Choroid plexus epithelial cell (primary cell): ENCODE measurements at regions not wholly inside any gene's neighbourhood (a gene's known extent, or its start where the extent isn't known, plus 50 kb on each side); places are given as distances from the start of the nearest gene placed in this dataset.

Experiments used
- DNase-seq: peaks from one replicate; pipeline ENCODE4 v3.0.0-alpha.2; 2010; ENCODE audit warnings: low read depth
- H3K4me3 ChIP-seq: 2 replicates; pipeline ENCODE4 v1.5.1; 2011; ENCODE audit warnings: low read depth, mild to moderate bottlenecking, control low read depth, low read length, moderate library complexity
- TF ChIP-seq, protein P1 (sequence below): conservative IDR thresholded peaks from 2 replicates; pipeline ENCODE4 v1.5.1; 2011; ENCODE audit warnings: low read depth, mild to moderate bottlenecking, control low read depth, inconsistent platforms, low read length, moderate library complexity

DNA sequence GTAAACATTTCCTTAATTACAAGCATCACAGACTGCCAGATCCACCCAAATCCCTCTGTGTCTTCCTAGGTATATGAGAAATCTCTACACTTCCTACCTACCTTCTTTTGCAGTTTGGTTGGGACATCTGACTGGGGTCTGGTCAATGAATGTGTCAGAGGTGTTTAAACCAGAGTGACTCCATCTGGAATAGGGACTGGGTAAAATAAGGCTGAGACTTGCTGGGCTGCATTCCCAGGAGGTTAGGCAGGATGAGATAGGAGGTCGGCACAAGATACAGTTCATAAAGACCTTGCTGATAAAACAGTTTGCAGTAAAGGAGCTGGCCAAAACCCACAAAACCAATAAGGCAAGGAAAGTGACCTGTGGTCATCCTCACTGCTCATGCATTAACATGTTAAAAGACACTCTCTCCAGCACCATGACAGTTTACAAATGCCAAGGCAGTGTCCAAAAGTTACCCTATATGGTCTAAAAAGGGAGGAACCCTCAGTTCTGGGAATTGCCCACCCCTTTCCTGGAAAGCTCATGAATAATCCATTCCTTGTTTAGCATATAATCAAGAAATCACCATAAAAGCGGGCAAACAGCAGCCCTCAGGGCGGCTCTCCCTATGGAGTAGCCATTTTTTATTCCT, 87.4 kb upstream of the BACE2 start:
- no peak overlapping the region for H3K4me3 ChIP-seq
- TF ChIP-seq, protein P1, sequence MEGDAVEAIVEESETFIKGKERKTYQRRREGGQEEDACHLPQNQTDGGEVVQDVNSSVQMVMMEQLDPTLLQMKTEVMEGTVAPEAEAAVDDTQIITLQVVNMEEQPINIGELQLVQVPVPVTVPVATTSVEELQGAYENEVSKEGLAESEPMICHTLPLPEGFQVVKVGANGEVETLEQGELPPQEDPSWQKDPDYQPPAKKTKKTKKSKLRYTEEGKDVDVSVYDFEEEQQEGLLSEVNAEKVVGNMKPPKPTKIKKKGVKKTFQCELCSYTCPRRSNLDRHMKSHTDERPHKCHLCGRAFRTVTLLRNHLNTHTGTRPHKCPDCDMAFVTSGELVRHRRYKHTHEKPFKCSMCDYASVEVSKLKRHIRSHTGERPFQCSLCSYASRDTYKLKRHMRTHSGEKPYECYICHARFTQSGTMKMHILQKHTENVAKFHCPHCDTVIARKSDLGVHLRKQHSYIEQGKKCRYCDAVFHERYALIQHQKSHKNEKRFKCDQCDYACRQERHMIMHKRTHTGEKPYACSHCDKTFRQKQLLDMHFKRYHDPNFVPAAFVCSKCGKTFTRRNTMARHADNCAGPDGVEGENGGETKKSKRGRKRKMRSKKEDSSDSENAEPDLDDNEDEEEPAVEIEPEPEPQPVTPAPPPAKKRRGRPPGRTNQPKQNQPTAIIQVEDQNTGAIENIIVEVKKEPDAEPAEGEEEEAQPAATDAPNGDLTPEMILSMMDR = no peak
- no peak for DNase-seq

DNA sequence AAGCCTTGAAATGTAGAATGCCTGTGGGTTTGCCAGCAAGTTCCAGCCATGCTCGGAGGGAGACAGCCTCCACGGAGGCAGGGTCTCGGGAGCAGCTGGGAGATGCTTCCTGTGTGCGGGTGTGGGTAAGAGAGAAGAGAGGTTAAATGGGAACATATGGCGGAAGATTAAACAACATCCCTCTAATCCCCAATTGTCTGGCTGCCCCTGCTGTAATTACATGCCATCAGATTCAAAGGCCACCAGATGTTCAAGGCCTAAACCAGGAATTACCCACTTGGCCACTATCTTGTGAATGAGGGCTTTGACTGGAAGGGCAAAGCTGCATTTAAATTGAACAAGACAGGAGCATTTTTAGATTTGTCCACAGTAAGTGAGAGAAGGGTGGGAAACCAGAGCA, 81.4 kb upstream of the BACE2 start:
- no peak overlapping the region for H3K4me3 ChIP-seq
- no peak for DNase-seq
- TF ChIP-seq, protein P1 = no peak

DNA sequence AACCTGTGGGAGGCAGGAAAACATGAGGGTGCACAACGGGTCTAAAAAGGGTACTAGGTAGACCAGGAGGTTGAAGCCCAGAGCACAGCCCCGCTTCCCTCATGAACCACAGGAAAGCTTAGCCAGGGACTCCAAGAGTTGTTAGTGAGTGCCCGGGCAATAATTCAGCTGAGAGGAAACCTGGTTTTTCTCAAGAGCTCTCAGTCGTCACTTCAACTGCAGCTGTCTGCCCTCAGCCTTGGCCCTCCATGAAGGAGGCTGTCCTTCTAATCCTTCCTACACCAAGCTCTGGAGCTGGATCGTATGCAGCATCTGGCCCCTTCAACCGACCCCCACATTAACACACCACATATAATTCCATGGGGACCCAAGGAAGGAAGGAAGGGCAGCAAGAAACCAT, 77.0 kb upstream of the BACE2 start:
- TF ChIP-seq, protein P1 = no peak
- no peak overlapping the region for H3K4me3 ChIP-seq

DNA sequence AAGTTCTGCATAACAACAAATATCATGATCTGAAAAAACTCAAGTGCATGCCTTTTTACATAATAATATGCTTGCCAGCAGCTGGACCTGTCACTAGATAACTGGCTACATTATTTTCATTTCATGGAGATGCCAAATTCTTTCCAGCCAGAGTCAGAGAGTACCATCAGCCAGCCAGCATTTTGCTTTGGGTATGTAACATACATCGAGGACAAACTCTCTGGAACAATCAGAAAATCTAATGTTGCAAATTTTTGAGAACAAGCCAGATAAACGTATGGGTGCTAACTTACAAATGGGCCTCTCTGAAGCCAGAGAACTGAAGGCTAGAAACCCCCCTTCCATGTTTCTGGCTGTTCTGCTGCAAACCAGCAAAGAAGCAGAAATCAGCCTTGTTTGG, 76.3 kb upstream of the BACE2 start:
- no peak for DNase-seq
- TF ChIP-seq, protein P1 = no peak
- no peak overlapping the region for H3K4me3 ChIP-seq

More for the DNA sequence above, 77.0 kb upstream of the BACE2 start:
- DNase-seq = no peak

DNA sequence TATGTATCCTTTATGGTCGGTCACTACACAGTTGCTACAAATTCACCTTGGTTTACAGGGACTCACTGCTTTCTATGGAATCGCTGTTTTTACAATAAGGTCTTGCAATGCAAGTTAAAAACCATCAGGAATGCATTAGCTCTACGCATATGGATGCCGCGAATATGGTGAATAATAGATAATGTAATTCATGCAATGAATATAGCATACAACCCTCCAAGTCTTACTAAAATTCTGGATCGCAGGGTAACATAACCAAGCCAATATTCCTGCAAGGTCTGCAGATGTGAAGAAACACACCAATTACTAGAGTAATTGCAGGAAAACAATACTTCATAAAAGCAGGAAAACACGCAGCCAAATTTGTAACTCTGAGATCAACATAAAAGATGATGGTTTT, 75.6 kb upstream of the BACE2 start:
- no peak overlapping the region for H3K4me3 ChIP-seq
- DNase-seq = no peak
- TF ChIP-seq, protein P1 = no peak

DNA sequence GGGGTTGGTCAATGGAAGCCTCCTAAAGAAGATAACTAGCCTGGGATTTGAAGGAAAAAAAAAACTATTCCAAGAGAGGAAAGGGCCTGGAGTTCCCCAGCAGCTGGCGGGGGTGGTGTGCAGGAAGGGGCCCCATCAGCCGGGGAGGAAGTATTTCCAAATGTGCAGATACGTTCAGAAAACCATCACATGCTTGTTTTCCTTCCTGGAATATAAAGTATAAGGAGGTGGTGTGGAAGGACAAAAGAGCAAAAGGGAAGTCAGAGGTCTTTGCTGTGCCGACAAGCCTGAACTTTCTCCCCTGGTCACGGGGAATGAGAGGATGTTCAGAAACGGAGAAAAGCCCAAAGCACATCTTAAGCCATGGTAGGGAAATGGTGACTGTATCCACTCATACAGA, 72.0 kb upstream of the BACE2 start:
- TF ChIP-seq, protein P1 = no peak
- no peak for DNase-seq
- H3K4me3 ChIP-seq = no peak overlapping the region

DNA sequence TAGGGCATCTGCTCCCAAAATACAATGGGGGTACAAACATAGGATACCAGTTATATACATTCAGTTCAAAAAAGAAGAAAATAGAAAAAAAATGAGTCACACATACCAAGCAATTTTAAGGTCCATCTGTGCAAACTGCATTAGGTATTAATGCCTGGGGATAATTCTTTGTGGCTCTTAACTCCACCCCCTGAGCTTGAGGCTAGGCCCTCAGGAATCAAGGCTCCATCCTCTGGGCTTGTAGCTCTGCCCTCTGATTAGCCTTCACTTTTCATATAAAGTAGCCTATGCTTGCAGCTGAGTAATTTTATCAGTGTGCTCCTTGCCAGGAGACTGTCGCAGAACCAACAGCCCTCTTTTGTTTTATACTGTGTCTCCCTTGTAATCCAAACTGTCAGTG, 69.9 kb upstream of the BACE2 start:
- no peak for DNase-seq
- TF ChIP-seq, protein P1 = no peak
- H3K4me3 ChIP-seq = no peak overlapping the region
